CD4-positive, alpha-beta T cell (primary cell): ENCODE measurements at regions not wholly inside any gene's neighbourhood (a gene's known extent, or its start where the extent isn't known, plus 50 kb on each side); places are given as distances from the start of the nearest gene placed in this dataset.

Experiments
- ATAC-seq: fragments of 200-7000 bp; cut with Tn5 transposase; one replicate; pipeline ENCODE4 v1.10.0; 2022; ENCODE audit warnings: mild to moderate bottlenecking; ENCODE audit not compliant: poor library complexity
- CTCF ChIA-PET: fragments of 350-600 bp; sonication (Branson Sonifier 250); formaldehyde crosslinking; loops from one replicate; lab custom pipeline; 2021; ENCODE audit warnings: antibody characterized with exemption, inconsistent platforms; lab: Charles Lee
- POLR2A ChIA-PET: fragments of 350-600 bp; sonication (Branson Sonifier 250); formaldehyde crosslinking; loops from one replicate; lab custom pipeline; 2021; ENCODE audit warnings: antibody characterized with exemption, inconsistent platforms; lab: Charles Lee
- DNase-seq, 14 experiments: peaks; one replicate each; pipeline ENCODE4 v3.0.0-alpha.2; 2013 to 2020; ENCODE audit warnings: mixed read lengths in 2 of 14
- H3K27ac ChIP-seq, 2 donors: one replicate each; pipeline versions ENCODE4 v1.5.1 to v1.7.0; 2013; ENCODE audit warnings: low read length in 2 of 2, low read depth in 1 of 2, mild to moderate bottlenecking in 1 of 2
- H3K27me3 ChIP-seq, 2 experiments: 1 replicate in 1 of 2; 2 replicates in 1 of 2; pipeline versions ENCODE4 v1.6.1 to v1.7.0; 2013; ENCODE audit warnings: low read length in 2 of 2, control low read depth in 1 of 2, mild to moderate bottlenecking in 1 of 2, moderate library complexity in 1 of 2; ENCODE audit not compliant: insufficient read depth in 2 of 2, control insufficient read depth in 1 of 2
- H3K36me3 ChIP-seq: one replicate; pipeline ENCODE4 v1.6.1; 2013; ENCODE audit warnings: low read length, control low read depth; ENCODE audit not compliant: insufficient read depth
- H3K4me1 ChIP-seq: one replicate; pipeline ENCODE4 v1.6.1; 2013; ENCODE audit warnings: low read length, control low read depth; ENCODE audit not compliant: insufficient read depth
- H3K4me3 ChIP-seq: one replicate; pipeline ENCODE4 v1.5.1; 2013; ENCODE audit warnings: mild to moderate bottlenecking, low read length, moderate library complexity
- H3K9me3 ChIP-seq, 2 experiments: 1 replicate in 1 of 2; 2 replicates in 1 of 2; pipeline versions ENCODE4 v1.6.1 to v1.7.0; 2013; ENCODE audit warnings: low read length in 2 of 2, mild to moderate bottlenecking in 2 of 2, control low read depth in 1 of 2, moderate library complexity in 1 of 2; ENCODE audit not compliant: control insufficient read depth in 1 of 2, insufficient read depth in 1 of 2
- H3K27ac Mint-ChIP-seq: one replicate; pipeline ENCODE4 v1.8.0; 2020; ENCODE audit warnings: mixed read lengths
- H3K27me3 Mint-ChIP-seq: one replicate; pipeline ENCODE4 v1.8.0; 2021; ENCODE audit warnings: mixed read lengths
- H3K36me3 Mint-ChIP-seq: one replicate; pipeline ENCODE4 v1.8.0; 2021; ENCODE audit warnings: low read depth, mixed read lengths
- H3K4me1 Mint-ChIP-seq: one replicate; pipeline ENCODE4 v1.8.0; 2021; ENCODE audit warnings: low read depth, mixed read lengths
- H3K4me3 Mint-ChIP-seq: one replicate; pipeline ENCODE4 v1.8.0; 2020; ENCODE audit warnings: mild to moderate bottlenecking, mixed read lengths
- H3K9me3 Mint-ChIP-seq: one replicate; pipeline ENCODE4 v1.8.0; 2020; ENCODE audit warnings: mixed read lengths
- intact Hi-C, 2 experiments: fragments of 100-400 bp; cut with DNase I in 1 of 2; cut with micrococcal nuclease in 1 of 2; formaldehyde crosslinking; loops; one replicate each; pipeline versions ENCODE4 v1.15.1 to v1.9.0; 2023 to 2025; cut with DNase I, micrococcal nuclease
- TF ChIP-seq, protein P1 (sequence below): fragments of 200-600 bp; IDR thresholded peaks from one replicate; pipeline ENCODE4 v1.8.0; 2022; ENCODE audit warnings: antibody characterized with exemption, mild to moderate bottlenecking

DNA sequence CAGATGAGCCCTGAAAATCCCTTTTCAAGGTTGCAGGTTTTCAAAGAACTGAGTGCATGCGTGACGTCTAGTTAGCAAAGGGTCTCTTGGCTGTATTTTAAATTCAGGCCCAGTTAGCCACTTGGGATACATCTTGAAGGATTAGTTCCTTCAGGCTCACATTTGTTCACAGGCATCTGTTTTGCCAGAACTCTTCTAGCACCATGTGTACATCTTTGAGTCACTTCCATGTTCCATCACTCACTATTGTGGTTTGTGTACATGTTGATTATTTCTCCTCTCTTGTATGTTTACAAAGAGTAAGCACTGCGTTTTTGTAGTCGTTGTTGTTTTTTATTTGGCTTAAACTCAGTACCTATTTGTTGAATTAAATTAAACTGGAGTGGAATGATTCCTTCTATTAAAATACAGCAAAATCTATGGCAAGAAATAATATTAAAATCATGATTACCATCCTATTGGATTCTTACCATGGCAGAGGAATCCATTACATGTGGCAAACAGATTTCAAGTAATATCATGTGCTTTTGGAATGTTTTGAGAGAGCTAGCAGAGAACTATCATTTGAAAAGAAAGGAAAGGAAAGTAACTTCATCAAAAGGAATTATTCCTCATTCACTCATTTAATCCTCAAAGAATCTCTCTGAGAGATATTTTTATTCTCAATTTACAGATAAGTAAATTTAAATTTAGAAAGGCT lies 438.9 kb upstream of the FAR2 start:
- Histone ChIP-seq H3K27ac (no peak overlapping the region), H3K4me3 (no peak overlapping the region), H3K36me3 (no peaks in the 10 kb centered on the region), H3K27me3 (no peaks in the 10 kb centered on the region), H3K4me1 (no peaks in the 10 kb centered on the region), H3K9me3 (no peaks in the 10 kb centered on the region)
- TF ChIP-seq, protein P1, sequence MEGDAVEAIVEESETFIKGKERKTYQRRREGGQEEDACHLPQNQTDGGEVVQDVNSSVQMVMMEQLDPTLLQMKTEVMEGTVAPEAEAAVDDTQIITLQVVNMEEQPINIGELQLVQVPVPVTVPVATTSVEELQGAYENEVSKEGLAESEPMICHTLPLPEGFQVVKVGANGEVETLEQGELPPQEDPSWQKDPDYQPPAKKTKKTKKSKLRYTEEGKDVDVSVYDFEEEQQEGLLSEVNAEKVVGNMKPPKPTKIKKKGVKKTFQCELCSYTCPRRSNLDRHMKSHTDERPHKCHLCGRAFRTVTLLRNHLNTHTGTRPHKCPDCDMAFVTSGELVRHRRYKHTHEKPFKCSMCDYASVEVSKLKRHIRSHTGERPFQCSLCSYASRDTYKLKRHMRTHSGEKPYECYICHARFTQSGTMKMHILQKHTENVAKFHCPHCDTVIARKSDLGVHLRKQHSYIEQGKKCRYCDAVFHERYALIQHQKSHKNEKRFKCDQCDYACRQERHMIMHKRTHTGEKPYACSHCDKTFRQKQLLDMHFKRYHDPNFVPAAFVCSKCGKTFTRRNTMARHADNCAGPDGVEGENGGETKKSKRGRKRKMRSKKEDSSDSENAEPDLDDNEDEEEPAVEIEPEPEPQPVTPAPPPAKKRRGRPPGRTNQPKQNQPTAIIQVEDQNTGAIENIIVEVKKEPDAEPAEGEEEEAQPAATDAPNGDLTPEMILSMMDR: no peak
- Mint-ChIP-seq H3K36me3 (no peaks in the 10 kb centered on the region), H3K4me1 (no peaks in the 10 kb centered on the region), H3K9me3 (peaks cover 6% of the 10 kb centered on the region), H3K4me3 (no peak overlapping the region), H3K27ac (no peak overlapping the region), H3K27me3 (no peaks in the 10 kb centered on the region)
- DNase-seq: no peak
- POLR2A ChIA-PET: no interaction called here
- intact Hi-C loops: no loop called here
- CTCF ChIA-PET: no interaction called here
- no peak for ATAC-seq

DNA sequence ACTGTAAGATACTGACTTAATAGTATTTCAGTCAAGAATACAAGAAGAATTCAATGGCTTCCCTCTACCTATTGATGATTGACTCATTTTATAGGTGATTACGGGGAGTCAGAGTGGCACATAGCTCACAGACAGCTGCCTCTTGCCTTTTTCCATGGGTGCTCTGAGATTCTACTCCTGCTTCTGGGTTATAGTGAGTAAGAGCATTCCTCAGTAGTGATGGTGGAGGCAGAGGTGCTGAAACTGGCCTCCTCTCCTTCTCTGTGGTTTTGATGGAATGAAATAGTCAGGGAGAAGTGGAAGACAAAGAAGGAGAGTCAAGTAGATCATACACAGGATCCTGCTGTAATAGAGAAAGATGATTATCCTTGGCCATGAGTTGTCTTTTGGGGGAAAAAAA lies 438.2 kb upstream of the FAR2 start:
- H3K9me3 Mint-ChIP-seq: peaks cover 6% of the 10 kb centered on the region
- no peaks in the 10 kb centered on the region for H3K27me3 ChIP-seq
- ATAC-seq: no peak
- no peak for DNase-seq
- TF ChIP-seq, protein P1: no peak
- H3K4me3 Mint-ChIP-seq: no peak overlapping the region
- no peak overlapping the region for H3K27ac ChIP-seq
- intact Hi-C loops: no loop called here
- CTCF ChIA-PET: no interaction called here
- no peak overlapping the region for H3K4me3 ChIP-seq
- H3K9me3 ChIP-seq: no peaks in the 10 kb centered on the region
- no peaks in the 10 kb centered on the region for H3K4me1 ChIP-seq
- H3K36me3 ChIP-seq: no peaks in the 10 kb centered on the region
- H3K27me3 Mint-ChIP-seq: no peaks in the 10 kb centered on the region
- no peak overlapping the region for H3K27ac Mint-ChIP-seq
- POLR2A ChIA-PET: no interaction called here
- no peaks in the 10 kb centered on the region for H3K36me3 Mint-ChIP-seq
- no peaks in the 10 kb centered on the region for H3K4me1 Mint-ChIP-seq

DNA sequence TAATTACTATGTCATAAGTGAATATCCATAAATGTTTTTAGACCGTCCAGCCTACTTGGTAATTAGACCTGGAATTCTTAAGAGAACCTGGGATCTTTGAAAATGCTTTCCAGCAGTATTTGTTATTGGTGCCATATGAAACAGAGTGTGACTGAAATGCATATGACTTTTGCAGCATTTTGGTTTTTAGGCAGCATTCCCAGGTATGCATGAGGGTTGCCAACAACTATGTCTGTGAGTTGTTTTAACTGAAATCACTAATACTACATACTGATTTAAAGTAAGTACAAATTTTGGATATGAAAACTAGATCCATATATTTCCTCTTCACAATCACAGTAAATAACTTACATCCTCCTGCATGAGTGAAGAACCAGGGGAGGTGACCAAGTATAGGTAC lies 437.7 kb upstream of the FAR2 start:
- CTCF ChIA-PET: no interaction called here
- Mint-ChIP-seq H3K9me3 (peaks cover 6% of the 10 kb centered on the region), H3K36me3 (no peaks in the 10 kb centered on the region), H3K27me3 (no peaks in the 10 kb centered on the region), H3K27ac (no peak overlapping the region), H3K4me1 (no peaks in the 10 kb centered on the region), H3K4me3 (no peak overlapping the region)
- TF ChIP-seq, protein P1: no peak
- Histone ChIP-seq H3K27ac (no peak overlapping the region), H3K4me3 (no peak overlapping the region), H3K36me3 (no peaks in the 10 kb centered on the region), H3K9me3 (no peaks in the 10 kb centered on the region), H3K27me3 (no peaks in the 10 kb centered on the region), H3K4me1 (no peaks in the 10 kb centered on the region)
- ATAC-seq: no peak
- intact Hi-C loops: no loop called here
- POLR2A ChIA-PET: no interaction called here
- no peak for DNase-seq
